Brain microvascular endothelial cell (primary cell): ENCODE measurements at regions not wholly inside any gene's neighbourhood (a gene's known extent, or its start where the extent isn't known, plus 50 kb on each side); places are given as distances from the start of the nearest gene placed in this dataset.
"Not testable (repeated sequence)": the region's sequence is repeated elsewhere in the genome, so short reads cannot be mapped to it uniquely, and the experiment has no call there.

Source experiments
- DNase-seq: peaks from one replicate; pipeline ENCODE4 v3.0.0-alpha.2; 2020
- H3K27ac ChIP-seq: fragments of 250-450 bp; sonication (Bioruptor Pico); 2 replicates; pipeline ENCODE4 v1.5.1; 2020; ENCODE audit warnings: mild to moderate bottlenecking, moderate library complexity
- H3K27me3 ChIP-seq: fragments of 250-450 bp; sonication (Bioruptor Pico); replicated peaks from 2 replicates; pipeline ENCODE4 v1.5.1; 2020; ENCODE audit warnings: mild to moderate bottlenecking
- H3K36me3 ChIP-seq: fragments of 250-450 bp; sonication (Bioruptor Pico); replicated peaks from 2 replicates; pipeline ENCODE4 v1.5.1; 2020; ENCODE audit warnings: mild to moderate bottlenecking
- H3K4me3 ChIP-seq: 2 replicates; pipeline ENCODE4 v1.5.1; 2011; ENCODE audit warnings: low read depth, mild to moderate bottlenecking, control low read depth, low read length, moderate library complexity
- CTCF ChIP-seq: IDR thresholded peaks from 2 replicates; pipeline ENCODE4 v1.5.1; 2011; ENCODE audit warnings: low read depth, mild to moderate bottlenecking, moderate library complexity, low read length, control low read depth, inconsistent platforms; ENCODE audit errors: missing control alignments
- in situ Hi-C: cut with HindIII; loops from 2 replicates; pipeline ENCODE4 v1.10.0; 2017; ENCODE audit warnings: low sequenced_read_pairs, low pct_ligation_motif_present

GRCh38 chr2:113823716-113824595 is 65.9 kb upstream of the ACTR3 start:
- no peak for TF ChIP-seq CTCF
- no peak overlapping the region for H3K4me3 ChIP-seq
- no peaks in the 10 kb centered on the region for H3K27me3 ChIP-seq
- DNase-seq: no peak
- H3K27ac ChIP-seq: no peak overlapping the region
- no peaks in the 10 kb centered on the region for H3K36me3 ChIP-seq
- in situ Hi-C loops: no loop called here

GRCh38 chr2:113822087-113822815 is 65.8 kb upstream of the SLC35F5 start:
- Histone ChIP-seq H3K27me3 (no peaks in the 10 kb centered on the region), H3K36me3 (no peaks in the 10 kb centered on the region), H3K27ac (no peak overlapping the region), H3K4me3 (no peak overlapping the region)
- no peak for TF ChIP-seq CTCF
- in situ Hi-C loops: no loop called here
- DNase-seq: no peak

GRCh38 chr2:113818382-113818951 is 62.0 kb upstream of the SLC35F5 start:
- Histone ChIP-seq H3K27me3 (no peaks in the 10 kb centered on the region), H3K27ac (peak overlapping the region; percentile 44), H3K36me3 (no peaks in the 10 kb centered on the region), H3K4me3 (no peak overlapping the region)
- DNase-seq: peak; percentile 95
- no peak for TF ChIP-seq CTCF
- in situ Hi-C loops: no loop called here

GRCh38 chr2:113813396-113813795 is 57.0 kb upstream of the SLC35F5 start:
- H3K36me3 ChIP-seq, in situ Hi-C loops, DNase-seq, H3K27me3 ChIP-seq, H3K27ac ChIP-seq, H3K4me3 ChIP-seq: not testable (repeated sequence)

GRCh38 chr2:113812204-113812603 is 55.8 kb upstream of the SLC35F5 start:
- no peak overlapping the region for H3K4me3 ChIP-seq
- H3K36me3 ChIP-seq: no peaks in the 10 kb centered on the region
- no peaks in the 10 kb centered on the region for H3K27me3 ChIP-seq
- no peak for DNase-seq
- in situ Hi-C loops: no loop called here
- no peak overlapping the region for H3K27ac ChIP-seq
- TF ChIP-seq CTCF: no peak

GRCh38 chr2:113809076-113809736 is 52.8 kb upstream of the SLC35F5 start:
- Histone ChIP-seq H3K36me3 (no peaks in the 10 kb centered on the region), H3K4me3 (no peak overlapping the region), H3K27me3 (no peaks in the 10 kb centered on the region), H3K27ac (no peak overlapping the region)
- DNase-seq: no peak
- in situ Hi-C loops: no loop called here
- TF ChIP-seq CTCF: no peak
